Peyer's patch (tissue), 4 donors: ENCODE measurements at regions not wholly inside any gene's neighbourhood (a gene's known extent, or its start where the extent isn't known, plus 50 kb on each side); places are given as distances from the start of the nearest gene placed in this dataset.

Experiments
- DNase-seq, 3 donors: peaks; one replicate each; pipeline ENCODE4 v3.0.0-alpha.2; 2017 to 2019
- H3K27ac ChIP-seq, 4 donors: fragments of 200-600 bp; sonication (generic); one replicate each; pipeline ENCODE4 v1.5.1; 2016 to 2019
- H3K27me3 ChIP-seq, 2 donors: fragments of 200-600 bp; sonication (generic); one replicate each; pipeline ENCODE4 v1.5.1; 2019
- H3K36me3 ChIP-seq, 3 donors: fragments of 200-600 bp; sonication (generic); one replicate each; pipeline ENCODE4 v1.5.1; 2016 to 2019
- H3K4me1 ChIP-seq, 4 donors: fragments of 200-600 bp; sonication (generic); one replicate each; pipeline ENCODE4 v1.5.1; 2016 to 2019
- H3K4me3 ChIP-seq, 4 donors: fragments of 200-600 bp; sonication (generic); 1 replicate in 3 of 4; 2 replicates in 1 of 4; pipeline ENCODE4 v1.5.1; 2016 to 2019; ENCODE audit warnings: mild to moderate bottlenecking in 1 of 4
- H3K9me3 ChIP-seq, 4 donors: fragments of 200-600 bp; sonication (generic); one replicate each; pipeline ENCODE4 v1.5.1; 2016 to 2019; ENCODE audit warnings: mild to moderate bottlenecking in 1 of 4
- POLR2A ChIP-seq, 2 donors: fragments of 450-650 bp; IDR thresholded peaks; one replicate each; pipeline ENCODE4 v1.5.1; 2017; ENCODE audit warnings: antibody characterized with exemption in 2 of 2, mild to moderate bottlenecking in 2 of 2, moderate library complexity in 2 of 2
- TF ChIP-seq, protein P1 (sequence below), 6 experiments: fragments of 450-650 bp in 4 of 6; fragments of 200-600 bp in 2 of 6; sonication (generic) in 1 of 6; IDR thresholded peaks; one replicate each; pipeline ENCODE4 v1.5.1; 2017 to 2019; ENCODE audit warnings: antibody characterized with exemption in 6 of 6, mild to moderate bottlenecking in 3 of 6, moderate library complexity in 1 of 6

DNA sequence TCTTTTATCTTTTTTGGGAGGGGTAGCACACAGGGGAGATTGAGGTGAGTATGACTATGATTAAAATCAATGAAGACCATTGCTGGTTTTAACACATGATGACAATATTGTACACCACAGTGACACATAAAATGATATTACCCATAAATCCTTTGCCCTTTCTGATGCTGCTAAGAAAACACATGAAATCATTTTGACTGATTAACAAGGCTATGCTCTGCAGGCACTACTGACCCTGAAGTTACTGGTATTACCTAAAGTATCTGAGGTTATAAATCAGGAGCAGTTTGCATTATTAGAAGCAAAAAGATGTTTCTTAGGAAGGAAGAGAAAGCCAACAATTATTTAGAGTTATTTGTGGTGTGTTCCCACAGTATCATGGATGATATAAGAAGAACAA is 701.2 kb upstream of the PTBP2 start:
- H3K4me1 ChIP-seq = no peaks in the 10 kb centered on the region
- no peaks in the 10 kb centered on the region for H3K36me3 ChIP-seq
- no peaks in the 10 kb centered on the region for H3K9me3 ChIP-seq
- no peak for DNase-seq
- no peak for TF ChIP-seq POLR2A (IDR thresholded peaks at IDR 0.05)
- TF ChIP-seq, protein P1, sequence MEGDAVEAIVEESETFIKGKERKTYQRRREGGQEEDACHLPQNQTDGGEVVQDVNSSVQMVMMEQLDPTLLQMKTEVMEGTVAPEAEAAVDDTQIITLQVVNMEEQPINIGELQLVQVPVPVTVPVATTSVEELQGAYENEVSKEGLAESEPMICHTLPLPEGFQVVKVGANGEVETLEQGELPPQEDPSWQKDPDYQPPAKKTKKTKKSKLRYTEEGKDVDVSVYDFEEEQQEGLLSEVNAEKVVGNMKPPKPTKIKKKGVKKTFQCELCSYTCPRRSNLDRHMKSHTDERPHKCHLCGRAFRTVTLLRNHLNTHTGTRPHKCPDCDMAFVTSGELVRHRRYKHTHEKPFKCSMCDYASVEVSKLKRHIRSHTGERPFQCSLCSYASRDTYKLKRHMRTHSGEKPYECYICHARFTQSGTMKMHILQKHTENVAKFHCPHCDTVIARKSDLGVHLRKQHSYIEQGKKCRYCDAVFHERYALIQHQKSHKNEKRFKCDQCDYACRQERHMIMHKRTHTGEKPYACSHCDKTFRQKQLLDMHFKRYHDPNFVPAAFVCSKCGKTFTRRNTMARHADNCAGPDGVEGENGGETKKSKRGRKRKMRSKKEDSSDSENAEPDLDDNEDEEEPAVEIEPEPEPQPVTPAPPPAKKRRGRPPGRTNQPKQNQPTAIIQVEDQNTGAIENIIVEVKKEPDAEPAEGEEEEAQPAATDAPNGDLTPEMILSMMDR (IDR thresholded peaks at IDR 0.05) = no peak
- H3K27ac ChIP-seq = no peak overlapping the region
- H3K4me3 ChIP-seq = no peak overlapping the region
- no peaks in the 10 kb centered on the region for H3K27me3 ChIP-seq

DNA sequence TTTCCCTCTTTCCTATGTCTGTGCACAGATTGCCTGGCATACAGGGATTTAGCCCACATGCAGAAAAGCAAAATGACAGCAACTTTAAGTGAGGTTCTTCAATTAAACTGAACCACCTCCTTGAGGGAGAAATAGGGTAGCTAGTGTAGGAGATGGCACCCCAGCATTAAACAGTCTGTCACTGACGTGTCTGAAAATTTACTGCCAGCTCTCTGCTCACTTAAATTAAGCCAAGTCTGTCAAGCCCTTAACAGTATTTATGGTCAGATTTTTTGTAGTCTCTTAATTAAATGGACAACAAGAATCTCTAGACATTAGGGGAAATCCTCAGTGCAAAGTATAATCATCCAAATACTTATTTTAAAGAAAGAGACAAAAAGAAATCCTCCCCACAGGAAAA is 696.5 kb upstream of the PTBP2 start:
- Histone ChIP-seq H3K9me3 (no peaks in the 10 kb centered on the region), H3K36me3 (no peaks in the 10 kb centered on the region), H3K27ac (no peak overlapping the region), H3K4me1 (no peaks in the 10 kb centered on the region), H3K27me3 (no peaks in the 10 kb centered on the region), H3K4me3 (no peak overlapping the region)
- TF ChIP-seq, protein P1 (IDR thresholded peaks at IDR 0.05) = no peak
- TF ChIP-seq POLR2A (IDR thresholded peaks at IDR 0.05) = no peak
- no peak for DNase-seq

DNA sequence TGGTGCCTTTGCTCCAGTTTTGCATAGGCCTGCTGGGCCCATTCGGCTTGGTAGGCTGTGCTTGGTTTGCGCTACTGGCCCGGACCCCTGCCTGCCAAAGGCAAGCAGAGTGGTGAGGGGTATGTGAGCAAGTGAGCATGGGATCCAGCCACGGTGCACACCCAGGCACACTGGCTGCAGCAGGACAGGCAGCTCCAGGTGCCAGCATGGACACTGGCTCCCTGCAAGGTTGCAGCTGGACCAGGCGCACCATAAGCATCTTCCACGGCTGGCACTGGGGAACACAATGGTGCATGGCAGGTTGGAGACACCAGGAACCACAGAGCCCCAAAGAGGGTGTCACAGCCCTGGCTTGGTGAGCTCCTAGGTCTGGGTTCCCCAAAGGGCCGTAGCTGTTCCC is 693.5 kb upstream of the PTBP2 start:
- Histone ChIP-seq H3K27ac (no peak overlapping the region), H3K36me3 (no peaks in the 10 kb centered on the region), H3K9me3 (no peaks in the 10 kb centered on the region), H3K4me3 (no peak overlapping the region), H3K4me1 (no peaks in the 10 kb centered on the region), H3K27me3 (no peaks in the 10 kb centered on the region)
- no peak for DNase-seq
- TF ChIP-seq, protein P1 (IDR thresholded peaks at IDR 0.05) = no peak
- no peak for TF ChIP-seq POLR2A (IDR thresholded peaks at IDR 0.05)

DNA sequence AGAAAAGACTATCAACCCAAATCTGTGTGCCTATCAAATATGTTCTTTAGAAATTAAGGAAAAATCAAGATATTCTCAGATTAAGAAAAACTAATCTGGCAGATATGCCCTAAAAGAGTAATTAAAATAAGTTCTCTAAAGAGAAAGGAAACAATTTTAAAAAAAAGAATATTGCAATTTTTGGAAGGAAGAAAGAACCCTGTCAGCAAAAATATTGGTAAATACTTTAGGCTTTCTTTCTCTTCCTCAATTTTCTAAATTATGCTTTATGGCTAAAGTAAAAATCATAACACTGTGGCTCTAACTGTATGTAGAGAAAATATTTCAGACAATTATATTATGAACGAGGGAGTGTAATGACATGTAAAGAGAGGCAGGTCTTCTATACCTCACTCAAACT is 691.3 kb upstream of the PTBP2 start:
- TF ChIP-seq POLR2A (IDR thresholded peaks at IDR 0.05) = no peak
- TF ChIP-seq, protein P1 (IDR thresholded peaks at IDR 0.05) = no peak
- H3K4me1 ChIP-seq = no peaks in the 10 kb centered on the region
- no peak for DNase-seq

DNA sequence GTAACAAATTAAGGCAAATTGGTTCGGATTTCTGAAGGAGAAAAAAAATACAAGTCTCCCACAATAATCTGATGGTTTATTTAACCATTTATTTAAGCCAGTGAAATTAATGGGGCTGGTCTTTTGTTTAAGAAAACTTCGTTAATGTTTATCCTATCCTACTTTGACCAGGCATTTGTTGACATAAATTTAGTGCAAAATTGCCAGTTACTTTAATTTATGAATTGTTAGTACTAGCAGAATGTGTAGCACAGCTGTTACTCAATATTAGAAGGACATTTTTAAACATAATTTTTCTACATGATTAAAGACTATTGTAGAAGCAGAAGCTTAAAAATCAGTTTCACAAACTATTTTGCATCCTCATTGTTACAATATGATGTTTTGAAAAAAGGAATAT is 687.6 kb upstream of the PTBP2 start:
- Histone ChIP-seq H3K27me3 (no peaks in the 10 kb centered on the region), H3K4me3 (no peak overlapping the region), H3K36me3 (no peaks in the 10 kb centered on the region), H3K27ac (no peak overlapping the region), H3K4me1 (no peaks in the 10 kb centered on the region), H3K9me3 (no peaks in the 10 kb centered on the region)
- DNase-seq = no peak
- TF ChIP-seq POLR2A (IDR thresholded peaks at IDR 0.05) = no peak
- TF ChIP-seq, protein P1 (IDR thresholded peaks at IDR 0.05) = no peak

More for the DNA sequence above, 691.3 kb upstream of the PTBP2 start:
- no peak overlapping the region for H3K27ac ChIP-seq
- H3K9me3 ChIP-seq = no peaks in the 10 kb centered on the region
- no peaks in the 10 kb centered on the region for H3K27me3 ChIP-seq
- H3K4me3 ChIP-seq = no peak overlapping the region
- no peaks in the 10 kb centered on the region for H3K36me3 ChIP-seq

DNA sequence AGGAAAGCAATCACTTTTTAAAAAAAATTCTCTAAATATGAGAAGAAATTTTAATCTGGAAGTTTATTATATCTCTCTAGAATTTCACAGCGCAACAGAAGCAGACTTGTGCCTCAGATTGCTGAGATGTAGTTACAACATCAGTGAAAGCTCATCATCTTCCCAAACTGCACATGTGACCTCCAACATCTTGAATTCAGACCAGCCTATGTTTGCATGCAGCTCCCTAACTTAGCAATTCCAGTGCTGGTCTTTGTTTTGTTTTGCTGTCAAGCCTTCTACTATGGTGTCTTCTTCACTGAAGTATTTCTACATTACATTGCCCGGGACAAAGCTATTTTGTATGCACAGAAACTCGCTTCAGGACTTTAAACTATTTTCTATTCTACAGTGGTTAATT is 684.8 kb upstream of the PTBP2 start:
- Histone ChIP-seq H3K36me3 (no peaks in the 10 kb centered on the region), H3K4me1 (no peaks in the 10 kb centered on the region), H3K27me3 (no peaks in the 10 kb centered on the region), H3K4me3 (no peak overlapping the region), H3K9me3 (no peaks in the 10 kb centered on the region), H3K27ac (no peak overlapping the region)
- TF ChIP-seq, protein P1 (IDR thresholded peaks at IDR 0.05) = no peak
- no peak for TF ChIP-seq POLR2A (IDR thresholded peaks at IDR 0.05)
- no peak for DNase-seq
